ENCODE measurements at regions not wholly inside any gene's neighbourhood (a gene's known extent, or its start where the extent isn't known, plus 50 kb on each side); places are given as distances from the start of the nearest gene placed in this dataset.

- no peak for TF ChIP-seq ZNF462 (CRISPR knock-in tag; IDR thresholded peaks at IDR 0.05)
- no peak for TF ChIP-seq NANOG (IDR thresholded peaks at IDR 0.05; ENCODE audit: borderline replicate concordance)
Observed at GRCh38 chr4:156261230-156261629, 307.6 kb upstream of the CTSO start (continued).

GRCh38 chr4:156255230-156256007 is 301.8 kb upstream of the CTSO start:
- Histone ChIP-seq H3K79me2 (replicated peaks; ENCODE audit: insufficient read depth) (no peaks in the 10 kb centered on the region), H4K20me1 (replicated peaks; ENCODE audit: insufficient read depth) (no peaks in the 10 kb centered on the region), H3K9me2 (ENCODE audit: insufficient read depth) (no peaks in the 10 kb centered on the region), H3K4me1 (ENCODE audit: insufficient read depth) (peaks cover 6% of the 10 kb centered on the region; the same call in 1 of the 2 replicates), H3F3A (replicated peaks; ENCODE audit: low read depth) (no peaks in the 10 kb centered on the region), H2AFZ (no peak overlapping the region), H3K4me2 (no peak overlapping the region), H3K27me3 (ENCODE audit: insufficient read depth) (no peaks in the 10 kb centered on the region), H3K27ac (ENCODE audit: low read depth) (no peak overlapping the region), H3K4me3 (no peak overlapping the region), H3K36me3 (ENCODE audit: insufficient read depth) (no peaks in the 10 kb centered on the region)
- ATAC-seq (no peak), DNase-seq (ENCODE audit: low spot score) (no peak)
- H3K4me3 Mint-ChIP-seq: no peak overlapping the region
- no peaks in the 10 kb centered on the region for H3K36me3 Mint-ChIP-seq (ENCODE audit: low read depth)
- H3K27me3 Mint-ChIP-seq (ENCODE audit: insufficient read depth, low read depth, poor library complexity): no peaks in the 10 kb centered on the region
- no peaks in the 10 kb centered on the region for H3K9me3 Mint-ChIP-seq
- 0 out of 3 replicates have a peak, but pooled peaks cover 2% of the 10 kb centered on the region for H3K4me1 Mint-ChIP-seq
- no peak overlapping the region for H3K27ac Mint-ChIP-seq
- no peak for TF ChIP-seq EZH2 (IDR thresholded peaks at IDR 0.05; ENCODE audit: low read depth, unreplicated experiment)
- no peak for TF ChIP-seq JUNB (IDR thresholded peaks at IDR 0.05; ENCODE audit: unreplicated experiment)
- TF ChIP-seq ETS1 (IDR thresholded peaks at IDR 0.05): no peak
- TF ChIP-seq NANOG (IDR thresholded peaks at IDR 0.05; ENCODE audit: borderline replicate concordance): no peak
- TF ChIP-seq POLR2AphosphoS5 (IDR thresholded peaks at IDR 0.05; ENCODE audit: low read depth): no peak
- no peak for TF ChIP-seq ZNF114 (CRISPR knock-in tag; IDR thresholded peaks at IDR 0.05)
- no peak for TF ChIP-seq ZNF331 (CRISPR knock-in tag; IDR thresholded peaks at IDR 0.05; ENCODE audit: low read depth)
- TF ChIP-seq STAT1 (IDR thresholded peaks at IDR 0.05; ENCODE audit: unreplicated experiment): no peak
- TF ChIP-seq CTCF (conservative IDR thresholded peaks at IDR 0.05; ENCODE audit: low read depth in 2 of 2): no peak
- no peak for TF ChIP-seq REST (IDR thresholded peaks at IDR 0.05; ENCODE audit: unreplicated experiment)

Measured in GM23338 (cell line).